ACC112 (cell line): ENCODE measurements at regions not wholly inside any gene's neighbourhood (a gene's known extent, or its start where the extent isn't known, plus 50 kb on each side); places are given as distances from the start of the nearest gene placed in this dataset.

Source experiments
- H2AFZ ChIP-seq: fragments of 200-600 bp; sonication (generic); one replicate; pipeline ENCODE4 v1.6.0; 2017; ENCODE audit warnings: antibody characterized with exemption, low read length; ENCODE audit not compliant: unreplicated experiment
- H3K27ac ChIP-seq: fragments of 200-600 bp; sonication (generic); 2 replicates; pipeline ENCODE4 v1.5.1; 2014; ENCODE audit warnings: low read depth, mild to moderate bottlenecking, antibody characterized with exemption, low read length, moderate library complexity
- H3K27me3 ChIP-seq: fragments of 200-600 bp; sonication (generic); 2 replicates; pipeline ENCODE4 v1.6.1; 2014; ENCODE audit warnings: mild to moderate bottlenecking, antibody characterized with exemption, low read length, moderate library complexity, mixed read lengths; ENCODE audit not compliant: insufficient read depth
- H3K36me3 ChIP-seq: fragments of 200-600 bp; sonication (generic); 2 replicates; pipeline ENCODE4 v1.6.1; 2016; ENCODE audit warnings: mild to moderate bottlenecking, antibody characterized with exemption, low read length, moderate library complexity, mixed read lengths; ENCODE audit not compliant: insufficient read depth
- H3K4me1 ChIP-seq: fragments of 200-600 bp; sonication (generic); one replicate; pipeline ENCODE4 v1.6.1; 2016; ENCODE audit warnings: low read length, mixed read lengths; ENCODE audit not compliant: insufficient read depth, unreplicated experiment, control insufficient read depth
- H3K4me3 ChIP-seq: fragments of 200-600 bp; sonication (generic); 2 replicates; pipeline ENCODE4 v1.5.1; 2014; ENCODE audit warnings: mild to moderate bottlenecking, low read depth, low read length
- H3K79me2 ChIP-seq: fragments of 200-600 bp; sonication (generic); one replicate; pipeline ENCODE4 v1.6.0; 2016; ENCODE audit warnings: low read length; ENCODE audit not compliant: control insufficient read depth, unreplicated experiment, insufficient read depth

GRCh38 chr10:20999699-21000098 is 102.6 kb upstream of the NEBL start:
- Histone ChIP-seq H3K27me3 (no peaks in the 10 kb centered on the region), H2AFZ (no peak overlapping the region), H3K4me1 (peaks cover 24% of the 10 kb centered on the region), H3K36me3 (no peaks in the 10 kb centered on the region), H3K4me3 (no peak overlapping the region), H3K79me2 (no peaks in the 10 kb centered on the region), H3K27ac (no peak overlapping the region)

- no peaks in the 10 kb centered on the region for H3K79me2 ChIP-seq
- H3K27ac ChIP-seq: no peak overlapping the region
- H3K27me3 ChIP-seq: no peaks in the 10 kb centered on the region
- H2AFZ ChIP-seq: no peak overlapping the region
- no peak overlapping the region for H3K4me3 ChIP-seq
- no peaks in the 10 kb centered on the region for H3K36me3 ChIP-seq
- peaks cover 30% of the 10 kb centered on the region for H3K4me1 ChIP-seq
Measured at GRCh38 chr10:20998036-20998435, 100.9 kb upstream of the NEBL start.

DNA sequence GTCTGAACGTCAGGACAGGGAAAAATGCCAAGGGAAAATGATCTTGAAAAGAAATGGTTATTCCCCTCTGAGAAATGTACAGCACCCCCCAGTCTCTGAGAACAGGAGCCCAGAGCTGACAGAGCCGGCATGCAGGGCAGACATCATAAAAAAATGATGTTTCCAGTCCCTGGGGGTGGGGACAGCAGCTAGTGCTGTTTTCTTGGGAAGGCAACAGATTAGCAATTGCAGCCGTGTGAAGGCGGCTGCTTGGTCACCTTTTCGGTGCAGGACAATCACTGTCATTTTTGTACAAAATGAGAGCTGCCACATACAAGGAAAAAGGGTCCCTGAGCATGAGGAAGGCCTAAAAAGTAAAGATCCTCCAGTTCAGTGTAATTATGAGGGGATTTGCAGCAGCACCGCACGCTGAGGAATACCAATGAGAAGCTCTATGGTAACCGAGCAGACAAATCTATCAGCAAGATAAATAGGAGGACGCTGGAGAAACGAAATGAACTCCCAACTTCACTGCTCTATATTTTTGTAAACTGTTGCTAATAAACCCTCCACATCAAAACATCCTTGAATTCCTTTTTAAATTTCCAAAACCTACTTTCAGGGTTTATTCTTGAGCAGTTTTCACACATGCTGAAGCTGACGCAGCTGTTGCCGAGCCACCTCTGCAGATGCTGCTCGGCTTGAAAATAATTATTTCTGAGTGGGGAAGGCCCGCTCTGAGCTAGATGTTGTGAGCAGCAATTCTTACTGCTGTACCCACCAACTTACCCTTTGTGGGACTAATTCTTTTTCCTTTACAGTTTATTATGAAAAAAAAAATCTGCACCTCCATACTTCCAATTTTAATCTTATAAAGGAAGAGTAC is 98.2 kb upstream of the NEBL start:
- Histone ChIP-seq H3K36me3 (no peaks in the 10 kb centered on the region), H3K79me2 (no peaks in the 10 kb centered on the region), H3K4me3 (no peak overlapping the region), H2AFZ (no peak overlapping the region), H3K27me3 (no peaks in the 10 kb centered on the region), H3K4me1 (peaks cover 20% of the 10 kb centered on the region), H3K27ac (no peak overlapping the region)

DNA sequence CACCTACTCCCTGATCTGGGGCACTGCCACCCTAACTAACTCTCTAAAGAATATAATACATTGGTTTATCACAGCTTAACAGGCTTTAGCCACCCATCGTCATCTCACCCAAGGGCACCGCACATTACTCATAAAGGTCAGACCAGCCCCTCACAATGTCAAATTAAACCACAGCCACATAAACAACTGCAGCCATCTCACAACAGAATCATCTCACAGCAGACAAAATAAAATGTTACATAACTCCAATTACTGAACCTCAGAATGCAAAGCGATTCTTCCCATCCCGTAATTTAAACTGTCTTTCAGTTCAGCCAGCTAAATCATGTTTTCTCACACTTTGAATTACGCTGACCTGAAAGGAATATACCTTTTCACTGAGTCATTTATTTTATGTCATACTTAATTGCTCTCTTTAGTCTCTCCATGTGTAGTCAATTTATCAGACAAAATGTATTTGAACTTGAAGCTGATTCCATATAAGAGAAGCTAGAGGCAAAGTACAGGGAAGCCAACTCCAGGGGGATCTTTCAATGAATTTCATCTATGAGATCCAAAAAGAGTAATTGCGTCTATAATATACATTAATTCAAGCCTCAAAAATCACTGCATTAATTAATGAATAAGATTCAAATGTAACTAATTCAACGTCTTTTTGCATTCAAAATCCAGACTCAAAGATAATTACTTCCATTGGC is 96.9 kb upstream of the NEBL start:
- Histone ChIP-seq H3K27ac (peak overlapping the region; percentile 28; the same call in 1 of the 2 replicates), H3K36me3 (no peaks in the 10 kb centered on the region), H3K4me1 (peaks cover 24% of the 10 kb centered on the region), H3K27me3 (no peaks in the 10 kb centered on the region), H2AFZ (no peak overlapping the region), H3K79me2 (no peaks in the 10 kb centered on the region), H3K4me3 (no peak overlapping the region; the same call in 1 of the 2 replicates)

GRCh38 chr10:20993389-20993788 is 96.3 kb upstream of the NEBL start:
- Histone ChIP-seq H3K4me1 (peaks cover 24% of the 10 kb centered on the region), H3K27me3 (no peaks in the 10 kb centered on the region), H3K4me3 (no peak overlapping the region; the same call in 1 of the 2 replicates), H2AFZ (no peak overlapping the region), H3K27ac (peak overlapping the region; percentile 28; the same call in 1 of the 2 replicates), H3K79me2 (no peaks in the 10 kb centered on the region), H3K36me3 (no peaks in the 10 kb centered on the region)

DNA sequence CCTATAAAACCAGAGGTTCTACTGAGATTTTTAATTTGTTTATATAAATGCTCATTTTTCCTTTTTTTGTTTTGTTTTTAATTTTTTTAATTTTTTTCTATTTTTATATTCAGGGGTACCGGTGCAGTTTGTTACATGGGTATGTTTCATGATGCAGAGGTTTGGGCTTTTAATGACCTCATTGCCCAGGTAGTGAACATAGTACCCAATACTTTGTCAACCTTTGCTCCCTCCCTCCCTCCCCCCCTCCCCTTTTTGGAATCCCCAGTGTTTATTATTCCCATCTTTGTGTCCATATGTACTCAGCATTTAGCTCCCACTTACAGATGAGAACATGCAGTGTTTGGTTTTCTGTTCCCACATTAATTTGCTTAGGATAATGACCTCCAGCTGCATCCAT is 94.4 kb upstream of the NEBL start:
- Histone ChIP-seq H3K79me2 (no peaks in the 10 kb centered on the region), H2AFZ (no peak overlapping the region), H3K36me3 (no peaks in the 10 kb centered on the region), H3K4me3 (no peak overlapping the region), H3K27ac (no peak overlapping the region), H3K27me3 (no peaks in the 10 kb centered on the region), H3K4me1 (peaks cover 24% of the 10 kb centered on the region)

DNA sequence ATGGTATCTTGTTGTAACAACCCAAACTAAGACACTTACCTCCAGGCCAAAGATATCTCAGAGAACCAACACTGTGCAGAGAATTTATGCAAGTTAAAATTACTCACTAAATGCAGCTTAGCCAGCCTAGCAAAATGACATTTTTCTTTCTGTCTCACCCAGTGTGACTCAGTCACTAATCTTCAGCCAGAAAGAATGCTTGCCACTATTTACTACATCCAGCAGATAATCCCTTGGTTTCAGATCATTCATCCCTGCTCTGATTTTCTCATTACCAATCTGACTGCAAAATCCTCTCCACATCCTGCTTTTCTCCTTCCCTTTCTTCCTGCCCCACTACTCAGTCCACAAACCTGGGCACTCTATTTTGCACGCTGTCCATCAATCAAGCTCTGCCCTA is 93.5 kb upstream of the NEBL start:
- H3K79me2 ChIP-seq: no peaks in the 10 kb centered on the region
- H3K27ac ChIP-seq: peak overlapping the region; percentile 69
- H3K4me3 ChIP-seq: no peak overlapping the region
- no peaks in the 10 kb centered on the region for H3K27me3 ChIP-seq
- no peaks in the 10 kb centered on the region for H3K36me3 ChIP-seq
- no peak overlapping the region for H2AFZ ChIP-seq
- peaks cover 27% of the 10 kb centered on the region for H3K4me1 ChIP-seq

DNA sequence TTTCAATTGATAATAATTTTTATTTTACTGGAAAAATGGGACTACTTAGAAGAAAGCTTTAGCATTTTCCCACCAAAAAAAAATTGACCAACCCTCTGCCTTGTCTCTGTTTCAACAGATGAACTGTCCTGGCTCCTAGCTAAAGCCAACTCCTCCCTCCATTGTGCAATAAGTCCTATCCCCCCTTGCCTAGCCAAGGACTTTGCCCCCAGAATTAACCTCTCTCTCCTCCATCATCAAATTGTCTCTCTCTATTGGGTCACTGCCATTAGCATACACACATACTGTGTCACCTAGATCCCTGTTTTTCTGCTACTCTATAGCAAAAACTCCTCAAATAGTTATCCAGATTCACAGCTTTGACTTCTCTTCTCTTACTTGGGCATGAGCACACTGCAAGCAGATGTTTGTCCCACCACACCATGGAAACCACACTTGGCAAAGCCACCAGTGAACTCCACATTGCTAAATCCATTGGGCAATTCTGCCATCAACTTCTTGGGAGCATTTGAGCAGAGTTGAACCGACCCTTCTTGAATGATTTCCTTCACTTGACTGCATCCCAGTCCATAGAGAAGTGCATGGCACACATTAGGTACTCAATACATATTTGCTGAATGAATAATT is 91.4 kb upstream of the NEBL start:
- Histone ChIP-seq H3K4me3 (no peak overlapping the region), H3K27ac (no peak overlapping the region), H3K36me3 (no peaks in the 10 kb centered on the region), H3K4me1 (peaks cover 18% of the 10 kb centered on the region), H2AFZ (no peak overlapping the region), H3K79me2 (no peaks in the 10 kb centered on the region), H3K27me3 (no peaks in the 10 kb centered on the region)

DNA sequence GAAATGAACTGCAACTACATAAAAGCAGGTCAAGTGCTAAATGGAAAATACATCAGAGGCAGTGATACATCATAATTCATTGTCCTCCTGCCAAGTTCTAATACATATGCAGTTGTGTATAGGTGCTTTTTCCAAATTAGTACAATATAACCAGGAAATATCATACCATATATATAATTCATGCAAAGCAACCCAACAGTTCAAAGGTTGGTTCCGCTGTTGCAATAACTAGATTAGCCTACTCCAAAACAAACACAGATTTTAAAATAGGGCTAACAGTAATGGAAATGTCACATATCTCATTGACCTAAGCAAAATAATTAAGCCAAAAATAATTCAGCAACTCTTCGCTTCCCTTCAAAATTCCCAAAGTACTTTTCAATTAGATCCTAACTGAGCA is 88.9 kb upstream of the NEBL start:
- Histone ChIP-seq H2AFZ (no peak overlapping the region), H3K27me3 (no peaks in the 10 kb centered on the region), H3K4me1 (peaks cover 14% of the 10 kb centered on the region), H3K4me3 (no peak overlapping the region), H3K27ac (no peak overlapping the region), H3K79me2 (no peaks in the 10 kb centered on the region), H3K36me3 (no peaks in the 10 kb centered on the region)

GRCh38 chr10:20984662-20985061 is 87.6 kb upstream of the NEBL start:
- Histone ChIP-seq H3K27me3 (no peaks in the 10 kb centered on the region), H3K27ac (no peak overlapping the region), H3K36me3 (no peaks in the 10 kb centered on the region), H2AFZ (no peak overlapping the region), H3K79me2 (no peaks in the 10 kb centered on the region), H3K4me3 (no peak overlapping the region), H3K4me1 (peaks cover 3% of the 10 kb centered on the region)
